Suppressor macrophage (primary cell): ENCODE measurements at regions not wholly inside any gene's neighbourhood (a gene's known extent, or its start where the extent isn't known, plus 50 kb on each side); places are given as distances from the start of the nearest gene placed in this dataset.
A peak's percentile ranks its signal among the peaks of the same experiment; 100 is the strongest.

ENCODE experiments used
- DNase-seq, 4 experiments: peaks; one replicate each; pipeline ENCODE4 v3.0.0-alpha.2; 2020 to 2022

DNA sequence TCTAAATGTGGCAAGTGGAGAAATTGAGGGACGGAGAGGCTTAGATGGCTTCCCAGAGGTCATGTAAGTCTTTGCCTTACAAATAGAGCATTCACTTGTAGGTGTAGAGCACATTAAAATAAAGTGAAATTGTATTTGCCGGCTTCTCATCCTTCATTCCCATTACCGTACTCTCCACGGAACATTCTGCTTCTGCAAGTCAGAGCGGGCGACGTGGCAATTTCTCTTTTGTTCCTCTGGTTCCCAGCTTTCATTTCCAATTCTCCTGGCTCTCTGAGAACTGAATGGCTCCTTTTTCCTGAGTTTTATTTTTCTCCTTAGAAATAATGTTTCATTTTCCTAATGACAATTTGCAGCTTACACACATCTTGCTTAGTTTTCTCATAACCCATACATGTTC lies 51.3 kb upstream of the PFKP start:
- DNase-seq: no peak

DNA sequence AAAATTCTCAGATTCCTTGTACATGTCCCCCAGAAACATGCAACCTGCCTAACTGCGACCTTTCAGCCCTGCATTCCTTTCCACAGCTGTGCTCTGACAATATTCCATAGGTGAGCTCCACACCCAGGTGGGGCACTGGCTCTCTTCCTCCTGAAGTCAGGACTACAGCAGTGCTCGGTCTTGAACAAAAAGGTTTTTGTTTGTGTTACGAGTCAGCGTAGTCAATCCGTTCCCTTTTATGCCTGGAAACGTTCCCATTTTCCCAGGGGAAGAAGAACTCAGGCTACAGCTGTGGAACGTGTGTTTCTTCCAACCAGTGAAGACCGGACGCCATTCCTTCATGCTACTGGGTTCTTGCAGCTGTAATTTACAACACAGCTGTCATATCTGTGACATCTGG lies 52.4 kb upstream of the PFKP start:
- no peak for DNase-seq

DNA sequence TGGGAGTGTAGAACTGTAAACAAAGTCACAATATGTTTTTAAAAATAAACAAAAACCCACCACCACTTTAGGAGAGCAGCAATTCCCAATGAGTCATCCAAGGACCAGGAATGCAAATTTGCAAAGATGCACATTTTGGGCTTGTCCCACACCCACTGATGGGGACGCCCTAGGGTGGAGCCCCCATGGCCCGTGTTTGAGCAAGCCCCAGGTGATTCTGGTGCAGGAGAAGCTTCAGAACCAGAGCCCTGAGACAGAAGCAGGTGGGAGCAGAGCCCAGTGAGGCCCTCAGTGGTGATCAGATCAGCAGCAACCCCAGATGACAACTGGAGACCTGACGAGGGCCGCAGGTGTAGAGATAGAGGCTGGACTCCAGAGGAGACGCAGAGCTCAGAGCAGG lies 55.1 kb upstream of the PFKP start:
- no peak for DNase-seq

DNA sequence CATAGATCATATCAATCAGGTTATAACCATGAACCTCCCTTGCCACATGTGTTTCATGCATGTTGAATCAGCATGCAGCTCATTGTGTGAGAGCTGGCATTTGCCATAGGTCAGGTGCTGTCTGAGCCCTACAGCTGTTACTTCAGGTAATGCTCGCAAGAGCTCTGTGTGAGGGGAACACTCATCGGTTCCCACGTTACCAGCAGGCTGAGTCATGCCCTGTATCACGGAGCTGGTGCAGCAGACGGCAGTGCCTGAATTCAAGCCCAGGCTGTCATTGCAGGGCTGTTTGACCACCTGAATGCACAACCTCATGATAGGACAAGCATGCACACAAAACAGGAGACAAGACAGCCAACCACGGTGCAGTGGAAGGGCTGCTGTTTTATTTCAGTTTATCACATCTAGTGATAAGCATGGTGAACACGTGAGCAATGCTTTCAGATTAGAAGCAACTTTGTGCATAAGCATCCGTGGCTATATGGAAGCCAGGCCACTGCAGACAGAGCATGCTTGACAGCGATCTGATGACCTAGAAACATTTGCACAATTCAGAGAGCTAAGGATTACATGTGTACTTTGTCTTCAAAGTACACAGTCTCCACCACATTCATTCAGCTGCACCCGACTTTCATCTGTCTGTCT lies 56.4 kb upstream of the PFKP start:
- no peak for DNase-seq

DNA sequence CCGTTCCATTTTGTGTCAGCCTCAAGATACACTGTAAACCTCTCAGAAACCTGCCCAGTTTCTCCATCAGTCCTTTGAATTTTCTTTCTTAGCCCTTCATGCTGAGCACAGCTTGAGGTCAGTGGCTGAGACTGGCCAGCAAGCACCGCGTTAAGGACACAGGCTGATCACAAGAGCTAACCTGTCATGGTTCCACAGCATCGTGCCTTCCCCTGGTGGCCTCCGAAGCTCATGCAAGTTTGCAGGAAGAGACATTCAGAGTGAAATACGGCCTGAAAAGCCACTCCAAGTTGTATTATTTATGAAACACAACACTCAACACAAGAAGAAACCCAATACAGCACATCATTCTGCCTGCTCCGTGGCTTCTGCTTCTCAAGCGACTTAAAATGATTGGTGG lies 57.0 kb upstream of the PFKP start:
- no peak for DNase-seq

DNA sequence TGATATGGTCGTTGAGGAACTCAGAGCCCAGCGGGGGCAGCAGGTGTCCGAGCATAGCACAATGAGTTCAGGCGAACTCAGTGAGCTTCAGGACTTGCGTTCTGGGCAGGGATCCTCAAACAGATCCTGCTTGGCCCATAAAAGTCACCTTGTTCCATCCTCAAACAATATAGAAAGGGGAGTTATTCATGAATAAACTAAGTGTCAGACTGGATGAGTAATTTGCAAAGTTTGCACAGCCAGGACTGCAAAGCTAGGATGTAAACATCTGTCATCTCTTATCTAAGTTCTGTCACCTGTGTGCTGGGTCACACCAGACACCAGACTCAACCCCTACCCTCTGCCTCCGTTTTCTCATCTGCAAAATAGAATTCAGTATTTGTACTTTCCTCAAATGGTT lies 58.0 kb upstream of the PFKP start:
- DNase-seq: no peak

DNA sequence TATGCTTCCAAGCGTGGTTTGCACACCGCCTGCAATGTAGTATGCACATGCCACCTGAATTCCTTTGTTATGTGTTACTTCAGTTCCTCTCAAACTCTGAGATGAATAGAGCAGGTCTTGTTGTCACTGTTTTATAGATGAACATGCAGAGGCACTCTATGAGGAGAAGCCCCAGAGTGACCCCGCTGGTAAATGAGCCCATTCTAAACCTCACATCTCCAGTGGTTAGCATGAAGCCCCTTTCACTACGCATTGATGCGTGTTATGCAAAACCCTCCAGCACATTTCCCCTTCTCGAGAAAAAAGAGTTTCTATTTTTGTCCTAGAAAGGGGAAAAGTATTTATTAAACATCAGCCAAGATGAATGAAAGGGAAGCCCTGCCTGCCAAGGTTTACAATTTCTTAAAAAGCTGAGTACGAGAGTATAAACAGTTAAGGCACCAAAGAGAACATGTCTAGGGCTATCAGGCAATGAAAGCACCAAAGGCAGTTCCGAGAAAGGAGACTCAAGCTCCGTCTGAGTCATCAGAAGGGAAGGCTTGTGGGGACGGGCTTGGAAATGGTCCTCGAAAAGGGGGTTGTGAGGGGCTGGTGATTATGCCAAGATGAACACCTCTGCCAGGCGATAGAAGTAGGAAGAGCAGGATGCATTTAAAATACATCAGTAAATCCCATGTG lies 58.7 kb upstream of the PFKP start:
- no peak for DNase-seq

DNA sequence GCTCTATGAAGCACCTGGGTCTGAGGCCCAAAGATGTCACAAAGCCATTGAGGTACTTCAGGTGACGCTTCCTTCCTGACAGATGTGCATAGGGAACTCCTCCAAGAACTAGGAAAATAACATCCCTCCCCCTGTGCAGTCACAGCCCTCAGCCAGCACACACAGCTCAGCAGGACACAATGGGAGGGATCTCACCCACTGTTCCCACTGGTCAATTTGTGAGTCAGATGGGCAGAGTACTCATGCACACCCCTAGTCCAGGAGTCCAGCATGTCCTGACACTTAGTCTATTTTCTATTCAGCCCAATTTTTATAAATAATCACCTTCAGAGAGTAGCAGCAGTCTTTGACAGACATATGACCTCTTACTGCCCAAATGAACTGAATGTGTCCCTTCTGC lies 60.7 kb upstream of the PFKP start:
- DNase-seq: no peak

DNA sequence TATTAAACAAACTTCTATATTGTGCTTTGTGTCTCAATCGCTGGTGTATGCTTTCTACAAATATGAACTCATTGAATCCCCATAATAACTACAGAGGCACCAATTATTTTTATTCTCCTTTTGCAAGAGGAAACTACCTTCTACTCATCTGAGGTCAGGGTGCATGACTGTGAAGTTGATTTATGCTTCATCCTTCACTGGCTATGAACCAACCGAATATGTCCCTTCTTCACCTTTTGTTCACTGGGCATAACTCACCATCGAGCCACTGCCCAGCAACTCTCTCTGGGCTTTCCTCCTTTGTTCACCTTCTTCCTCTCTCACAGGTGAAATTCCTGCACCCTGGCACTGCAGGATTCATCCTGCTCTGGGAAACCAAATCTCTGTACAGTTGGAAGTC lies 61.3 kb upstream of the PFKP start:
- no peak for DNase-seq

DNA sequence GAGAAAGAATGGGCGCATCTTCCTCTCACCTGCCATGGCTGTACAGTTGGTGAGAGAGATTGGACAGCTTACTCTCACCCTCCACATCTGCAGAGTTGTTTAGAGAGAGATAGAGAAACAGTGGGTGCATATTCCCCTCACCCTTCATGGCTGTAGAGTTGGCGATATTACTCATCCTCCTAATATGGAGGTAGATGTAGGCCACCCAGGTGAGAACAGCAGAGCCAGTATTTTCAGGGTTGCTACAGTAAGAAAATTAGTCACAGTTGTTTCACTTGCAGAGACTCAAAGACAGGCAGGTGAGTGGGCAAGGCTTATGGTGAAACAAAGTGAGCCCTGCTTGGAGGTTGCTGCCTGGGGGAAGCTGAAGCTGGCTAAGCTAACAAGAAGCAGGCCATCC lies 65.0 kb upstream of the PFKP start:
- DNase-seq: no peak

DNA sequence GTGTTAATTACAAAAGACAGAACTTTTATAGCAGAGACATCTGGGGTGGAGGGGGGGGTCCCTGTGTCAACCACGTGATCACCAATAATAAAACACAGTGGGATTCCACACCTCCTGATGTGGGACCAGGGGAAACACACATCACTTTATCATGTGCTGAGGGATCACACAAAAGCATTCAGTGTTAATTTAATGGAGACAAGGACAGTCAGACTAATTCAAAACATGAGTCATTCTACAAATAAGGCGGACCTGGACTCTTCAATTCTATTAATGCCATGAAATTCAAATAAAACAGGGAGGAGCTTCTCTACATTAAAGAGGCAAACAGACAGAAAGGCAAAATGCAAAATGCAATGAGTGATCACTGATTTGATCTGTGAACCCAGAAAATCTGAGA lies 67.3 kb upstream of the PFKP start:
- no peak for DNase-seq

DNA sequence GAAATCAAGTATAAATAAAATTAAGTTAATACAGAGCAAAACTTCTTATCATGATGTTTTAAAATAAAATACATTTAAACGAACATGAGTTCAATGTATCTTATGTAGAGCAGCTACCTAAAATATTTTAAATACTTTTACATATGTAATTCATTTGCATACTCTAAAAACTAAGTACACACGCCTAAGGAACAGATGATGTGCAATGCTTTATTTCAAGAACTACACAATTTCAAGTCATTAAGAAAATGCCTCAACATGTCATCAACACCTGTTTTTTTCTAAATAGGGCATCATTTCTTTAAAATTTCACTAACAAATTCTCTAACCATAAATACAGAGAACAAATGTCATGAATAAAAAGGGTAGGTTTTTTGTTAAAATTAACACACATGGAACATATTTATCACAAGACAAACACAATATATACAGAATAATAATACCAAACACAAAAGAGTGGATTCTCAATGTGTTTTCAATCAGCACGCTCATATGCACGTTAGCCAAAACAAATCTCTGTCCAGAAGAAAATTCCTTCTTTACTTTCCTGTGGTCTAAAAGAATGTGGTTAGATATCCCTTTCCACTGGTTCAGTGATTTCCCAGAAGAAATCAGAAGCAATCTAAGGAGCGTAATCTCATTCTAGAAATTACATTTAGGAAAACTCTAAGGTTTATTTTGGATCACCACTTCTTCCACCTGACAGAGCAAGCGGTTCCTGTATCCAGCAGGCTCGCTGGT lies 73.0 kb upstream of the PFKP start:
- DNase-seq: no peak

DNA sequence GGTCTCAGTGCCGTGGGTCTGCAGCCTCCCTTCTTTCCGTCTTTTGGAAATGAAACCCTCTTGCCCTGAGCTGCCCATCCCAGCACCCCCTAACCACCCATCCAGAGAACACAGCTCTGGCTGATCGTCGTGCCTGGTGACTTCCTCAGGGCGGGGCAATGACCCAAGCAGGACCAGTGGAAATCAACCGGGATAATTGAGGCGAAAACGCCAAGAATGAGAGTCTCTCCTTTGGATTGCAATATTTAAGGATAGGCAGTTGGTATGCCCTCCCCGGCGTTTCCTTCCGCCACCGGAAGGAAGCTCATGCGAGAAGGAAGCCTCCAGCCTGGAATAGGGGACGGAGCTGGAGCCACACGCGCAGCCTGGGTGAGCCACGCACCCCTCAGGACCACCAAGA lies 73.7 kb upstream of the PFKP start:
- no peak for DNase-seq

DNA sequence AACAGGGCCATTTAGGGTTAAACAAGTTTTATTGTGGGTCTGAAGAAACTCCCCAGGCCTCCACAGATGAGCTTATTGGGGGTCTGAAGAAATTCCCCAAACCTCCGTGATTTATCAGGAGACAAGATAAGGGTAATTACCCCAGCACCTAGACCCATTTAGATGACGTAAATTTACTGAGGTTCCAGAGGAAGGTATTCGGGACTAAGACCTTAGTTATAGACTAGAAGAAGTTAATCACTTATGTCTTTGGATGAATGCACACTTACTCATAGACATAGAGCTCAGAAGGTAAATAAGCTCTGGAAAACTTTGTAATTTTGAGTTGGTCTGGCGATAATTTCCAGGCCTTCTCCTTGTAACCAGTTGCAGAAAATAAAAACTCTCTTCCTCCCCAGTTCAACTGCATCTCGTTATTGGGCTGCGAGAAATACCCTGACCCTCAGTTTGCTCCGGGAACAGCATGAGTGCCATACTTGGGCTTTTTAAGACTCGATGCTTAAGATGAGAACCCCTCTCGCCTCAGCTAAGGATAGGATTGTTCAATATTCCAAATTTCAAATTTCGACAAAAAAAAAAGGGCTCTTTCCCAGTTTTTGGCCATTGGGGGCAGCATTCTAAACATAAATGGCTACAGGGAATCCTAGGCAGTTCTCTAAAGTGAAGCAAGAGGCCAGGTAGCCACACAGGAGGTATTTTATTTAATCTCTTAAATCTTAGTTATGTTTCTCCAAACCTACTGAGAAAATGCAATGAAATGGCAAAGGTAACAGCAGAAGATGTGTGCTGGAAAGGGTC lies 74.7 kb upstream of the PFKP start:
- no peak for DNase-seq

DNA sequence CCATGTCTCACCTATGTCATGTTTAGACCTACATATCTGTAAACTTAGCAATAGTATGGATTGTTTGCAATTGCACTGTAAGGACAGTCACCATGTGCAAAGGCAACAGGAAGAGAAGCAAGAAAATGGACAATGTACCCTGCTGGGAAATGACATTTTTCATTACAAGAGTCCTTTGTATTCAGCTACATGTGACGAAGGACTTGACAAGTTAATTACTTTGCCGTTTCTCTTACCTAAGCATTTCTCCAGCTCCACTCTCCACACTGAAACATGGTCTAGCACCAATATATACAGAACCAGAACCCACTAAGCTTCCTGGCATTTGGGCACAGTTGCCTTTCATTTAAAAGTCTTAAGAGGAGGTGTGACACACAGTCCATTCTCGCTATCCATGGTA lies 76.6 kb upstream of the PFKP start:
- no peak for DNase-seq

DNA sequence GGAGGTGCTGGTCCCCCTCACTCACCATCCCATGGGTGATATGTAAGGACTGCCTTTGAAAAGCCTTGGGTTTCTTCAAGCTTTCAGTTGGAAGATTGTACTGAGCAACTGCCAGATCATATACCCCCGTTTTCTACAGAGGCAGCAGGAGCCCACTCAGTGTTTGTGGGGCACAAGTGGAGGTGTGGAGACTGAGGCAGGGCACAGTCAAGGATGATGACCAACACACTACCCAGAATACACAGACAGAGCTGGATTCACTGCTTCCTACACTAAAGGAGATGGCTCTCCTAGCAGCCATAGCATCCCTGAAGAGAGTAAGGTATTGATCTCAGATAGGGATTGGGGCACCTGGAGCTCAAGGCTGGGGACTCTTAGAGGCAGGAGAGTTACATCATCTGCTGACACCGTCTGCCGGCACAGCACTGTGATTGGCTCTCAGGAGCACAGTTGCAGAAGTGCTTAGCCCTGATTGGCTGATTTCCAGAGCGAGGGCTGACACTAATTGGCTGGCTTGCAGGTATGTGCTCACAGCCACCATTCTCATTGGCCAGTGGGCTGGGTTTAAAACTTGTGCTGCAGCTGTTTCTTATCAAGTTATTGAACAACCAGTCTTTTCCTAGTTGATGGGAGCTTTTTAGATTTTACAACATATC lies 77.9 kb upstream of the PFKP start:
- DNase-seq: no peak

DNA sequence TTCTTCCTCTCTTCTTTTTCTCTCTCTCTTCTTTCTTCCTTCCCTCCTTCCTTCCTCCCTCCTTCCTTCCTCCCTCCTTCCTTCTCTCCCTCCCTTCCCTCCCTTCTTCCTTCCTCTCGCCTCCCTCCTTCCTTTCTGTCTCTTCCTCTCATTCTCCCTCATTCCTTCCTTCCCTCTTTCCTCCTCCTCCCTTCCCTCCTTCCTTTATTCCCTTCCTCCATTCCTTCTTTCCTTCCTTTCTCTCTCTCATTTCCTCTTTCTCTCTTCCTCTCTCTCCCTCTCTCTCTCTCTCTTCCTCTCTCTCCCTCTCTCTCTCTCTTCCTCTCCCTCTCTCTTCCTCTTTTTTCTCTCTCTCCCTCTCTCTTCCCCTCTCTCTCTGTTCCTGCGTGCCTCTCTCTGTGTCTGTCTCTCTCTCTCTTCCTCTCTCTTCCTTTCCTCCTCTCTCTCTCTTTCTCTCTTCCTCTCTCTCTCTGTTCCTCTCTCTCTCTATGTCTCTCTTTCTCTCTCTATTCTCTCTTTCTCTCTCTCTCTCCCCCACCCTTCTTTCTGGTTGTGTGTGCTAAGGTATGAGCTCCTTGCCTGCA lies 80.1 kb upstream of the PFKP start:
- DNase-seq: no peak

DNA sequence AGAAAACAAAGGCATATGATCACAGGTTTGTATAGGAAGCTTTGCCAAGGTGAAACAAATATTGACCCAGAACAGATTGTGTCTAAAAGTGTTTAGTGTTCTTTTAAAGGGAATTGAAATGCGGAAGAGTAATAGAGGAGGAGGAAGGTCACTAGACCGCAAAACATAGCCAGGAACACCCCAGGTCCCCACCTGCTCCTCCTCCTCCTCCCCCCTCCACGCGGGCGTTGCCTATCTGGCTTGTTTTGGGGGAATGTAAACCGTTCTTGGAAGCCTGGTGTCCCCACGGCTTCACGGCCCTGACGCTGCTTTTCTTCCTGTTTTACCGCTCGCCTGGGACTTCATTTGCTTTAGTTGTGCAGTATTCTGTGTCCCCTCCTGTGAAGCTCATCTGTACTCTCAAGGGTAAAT lies 81.0 kb upstream of the PFKP start:
- DNase-seq: peak in 3 of 4 experiments; percentile 9 to 26 (median 20)

DNA sequence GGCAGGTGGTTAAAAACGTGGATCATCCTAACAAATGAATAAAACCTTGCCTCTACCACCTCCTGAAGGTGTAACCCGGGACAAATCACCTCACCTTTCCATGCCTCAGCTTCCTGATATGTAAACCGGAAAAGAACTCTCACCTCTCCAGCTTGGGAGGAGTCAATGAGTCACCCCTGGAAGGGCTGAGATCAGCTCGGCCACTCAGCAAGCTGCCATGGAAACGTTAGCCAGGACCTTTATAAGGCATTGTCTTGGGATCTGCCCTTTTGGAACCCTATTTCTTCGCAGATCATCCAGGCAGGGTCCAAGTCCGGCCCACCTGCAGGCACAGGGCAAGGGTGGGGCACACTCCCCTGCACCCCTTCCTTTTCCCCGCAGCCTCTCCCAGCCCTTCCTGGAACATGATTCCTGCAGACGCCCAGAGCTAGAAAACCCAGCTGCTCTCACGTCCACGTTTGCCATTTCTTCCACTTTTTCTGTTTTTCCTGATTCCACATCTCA lies 81.6 kb upstream of the PFKP start:
- peak in 3 of 4 experiments; percentile 20 to 26 (median 22) for DNase-seq

DNA sequence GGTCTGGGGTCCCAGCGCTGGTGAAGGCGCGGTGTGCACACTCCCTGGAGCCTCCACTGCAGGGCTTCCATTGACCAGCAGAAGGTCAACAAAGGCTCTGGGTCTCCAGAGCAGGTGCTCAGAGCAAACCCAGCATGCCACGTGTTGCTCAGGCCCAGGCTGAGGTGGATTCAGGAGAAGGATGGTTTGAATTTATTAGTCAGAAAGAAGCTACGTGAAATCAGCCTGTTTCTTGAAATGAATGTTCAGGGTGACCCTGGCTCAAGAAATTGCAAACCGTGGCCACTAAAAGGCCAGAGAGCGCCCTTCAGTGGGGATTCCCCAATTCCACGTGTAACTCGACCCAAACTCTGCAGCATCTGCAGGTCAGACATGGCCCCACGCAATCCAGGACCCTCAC lies 82.7 kb upstream of the PFKP start:
- DNase-seq: no peak

DNA sequence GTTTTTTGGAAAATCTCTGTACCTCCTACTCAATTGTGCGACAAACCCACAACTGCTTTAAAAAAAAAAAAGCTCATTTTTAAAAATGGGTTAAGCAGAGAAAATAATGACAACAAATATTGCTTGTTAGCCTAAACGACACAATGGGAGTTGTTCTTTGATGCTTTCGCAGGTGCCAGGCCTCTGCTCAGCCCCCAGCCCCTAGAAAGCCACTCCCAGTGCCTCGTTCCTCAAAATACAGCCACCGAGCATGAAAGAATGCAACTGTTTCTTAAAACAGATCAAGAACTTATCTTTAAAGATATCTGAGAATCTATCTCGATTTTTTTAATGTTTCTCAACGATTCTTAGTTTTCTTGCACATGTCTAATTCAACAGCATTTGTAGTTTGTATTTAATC lies 85.2 kb upstream of the PFKP start:
- DNase-seq: no peak

DNA sequence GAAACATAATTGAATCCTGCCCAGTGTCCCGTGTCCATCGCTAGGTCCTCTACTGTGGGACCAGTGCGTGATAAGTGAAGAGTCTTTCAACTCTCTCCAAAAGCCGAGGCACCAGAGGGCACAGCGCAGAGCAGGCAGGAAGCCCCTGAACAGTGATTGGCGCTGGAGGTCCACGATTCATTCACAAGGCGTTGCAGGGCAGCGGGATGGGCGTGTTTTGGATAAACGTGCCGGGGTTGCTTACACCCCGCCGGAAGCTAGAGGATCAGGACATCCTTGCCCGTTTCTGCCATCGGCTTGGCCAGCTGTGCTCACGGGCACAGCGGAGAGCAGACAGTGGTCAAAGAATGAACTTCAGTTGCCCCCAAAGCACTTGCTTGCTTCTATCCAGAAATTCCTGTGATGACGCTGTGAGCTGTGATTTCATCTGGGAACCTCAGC lies 86.0 kb upstream of the PFKP start:
- DNase-seq: no peak
